Spleen (tissue), 7 donors: ENCODE measurements at regions not wholly inside any gene's neighbourhood (a gene's known extent, or its start where the extent isn't known, plus 50 kb on each side); places are given as distances from the start of the nearest gene placed in this dataset.

ENCODE experiments used
- CTCF ChIP-seq, 11 experiments: fragments of 200-600 bp in 7 of 11; fragments of 450-650 bp in 4 of 11; sonication (generic) in 4 of 11; IDR thresholded peaks in 8 of 11; conservative IDR thresholded peaks in 3 of 11; 1 replicate in 7 of 11; 2 replicates in 4 of 11; pipeline versions ENCODE4 v1.4.0 to v1.8.0; 2016 to 2021; ENCODE audit warnings: antibody characterized with exemption in 11 of 11, inconsistent platforms in 4 of 11, mild to moderate bottlenecking in 1 of 11
- POLR2A ChIP-seq, 3 donors: fragments of 450-650 bp; IDR thresholded peaks; one replicate each; pipeline ENCODE4 v1.5.1; 2017; ENCODE audit warnings: antibody characterized with exemption in 3 of 3, mild to moderate bottlenecking in 1 of 3
- POLR2AphosphoS5 ChIP-seq, 3 donors: sonication (generic); formaldehyde crosslinking; IDR thresholded peaks; one replicate each; pipeline ENCODE4 v1.5.1; 2017; ENCODE audit warnings: antibody characterized with exemption in 3 of 3
- donor health status: DM: no; HTN: no; CAD: no; lungs with moderate emphysema.
- donor health status: DM: no; HTN: no; CAD: no.
- donor health status: DM: no; HTN: no; CAD: no.

GRCh38 chr7:155166673-155167370 is 96.7 kb downstream of the HTR5A start:
- no peak for TF ChIP-seq CTCF (IDR thresholded peaks at IDR 0.05 in 8 of 11, conservative IDR thresholded peaks at IDR 0.05 in 3 of 11)
- no peak for TF ChIP-seq POLR2A (IDR thresholded peaks at IDR 0.05)
- no peak for TF ChIP-seq POLR2AphosphoS5 (IDR thresholded peaks at IDR 0.05)
